ENCODE measurements at regions not wholly inside any gene's neighbourhood (a gene's known extent, or its start where the extent isn't known, plus 50 kb on each side); places are given as distances from the start of the nearest gene placed in this dataset.

DNA sequence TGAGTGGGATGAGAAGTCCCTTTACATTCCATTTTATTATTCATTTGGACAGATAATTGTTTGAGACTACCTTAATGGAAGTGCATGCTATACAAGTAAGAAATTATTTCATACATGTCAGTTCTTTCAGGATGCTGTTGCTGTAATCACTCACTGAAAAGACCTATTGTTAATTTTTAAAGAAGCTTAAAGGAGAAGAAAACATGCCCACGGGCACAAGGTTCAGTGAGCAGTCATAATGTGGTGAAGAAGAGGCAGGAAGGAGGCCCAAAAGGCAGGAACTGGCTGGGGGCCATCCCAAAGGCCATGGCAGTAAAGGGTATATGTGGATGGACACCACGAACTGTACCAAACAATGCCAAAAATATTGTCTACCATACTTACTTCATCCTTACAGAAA, 206.0 kb downstream of the LYPLAL1 start:
- TF ChIP-seq, protein P1, sequence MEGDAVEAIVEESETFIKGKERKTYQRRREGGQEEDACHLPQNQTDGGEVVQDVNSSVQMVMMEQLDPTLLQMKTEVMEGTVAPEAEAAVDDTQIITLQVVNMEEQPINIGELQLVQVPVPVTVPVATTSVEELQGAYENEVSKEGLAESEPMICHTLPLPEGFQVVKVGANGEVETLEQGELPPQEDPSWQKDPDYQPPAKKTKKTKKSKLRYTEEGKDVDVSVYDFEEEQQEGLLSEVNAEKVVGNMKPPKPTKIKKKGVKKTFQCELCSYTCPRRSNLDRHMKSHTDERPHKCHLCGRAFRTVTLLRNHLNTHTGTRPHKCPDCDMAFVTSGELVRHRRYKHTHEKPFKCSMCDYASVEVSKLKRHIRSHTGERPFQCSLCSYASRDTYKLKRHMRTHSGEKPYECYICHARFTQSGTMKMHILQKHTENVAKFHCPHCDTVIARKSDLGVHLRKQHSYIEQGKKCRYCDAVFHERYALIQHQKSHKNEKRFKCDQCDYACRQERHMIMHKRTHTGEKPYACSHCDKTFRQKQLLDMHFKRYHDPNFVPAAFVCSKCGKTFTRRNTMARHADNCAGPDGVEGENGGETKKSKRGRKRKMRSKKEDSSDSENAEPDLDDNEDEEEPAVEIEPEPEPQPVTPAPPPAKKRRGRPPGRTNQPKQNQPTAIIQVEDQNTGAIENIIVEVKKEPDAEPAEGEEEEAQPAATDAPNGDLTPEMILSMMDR (IDR thresholded peaks at IDR 0.05): no peak
- no peak for TF ChIP-seq POLR2A (IDR thresholded peaks at IDR 0.05)

All from heart left ventricle (tissue), 13 donors.